WTC11 (cell line): ENCODE measurements at regions not wholly inside any gene's neighbourhood (a gene's known extent, or its start where the extent isn't known, plus 50 kb on each side); places are given as distances from the start of the nearest gene placed in this dataset.

Experiments
- ELF4 ChIP-seq: sonication (generic); formaldehyde crosslinking; IDR thresholded peaks from 2 replicates; pipeline ENCODE4 v1.8.1; 2022; ENCODE audit warnings: low read depth, mild to moderate bottlenecking, moderate library complexity, missing genetic modification reagents
- MAX ChIP-seq: sonication (generic); formaldehyde crosslinking; IDR thresholded peaks from 2 replicates; pipeline ENCODE4 v1.8.0; 2022; ENCODE audit warnings: mild to moderate bottlenecking, missing genetic modification reagents
- ZBTB21 ChIP-seq: sonication (generic); formaldehyde crosslinking; IDR thresholded peaks from 2 replicates; pipeline ENCODE4 v1.8.1; 2023; ENCODE audit warnings: mild to moderate bottlenecking, missing genetic modification reagents, borderline replicate concordance
- ZSCAN18 ChIP-seq: fragments of 250-450 bp; sonication (Bioruptor Pico); IDR thresholded peaks from 2 replicates; pipeline ENCODE4 v2.1.2; 2022; ENCODE audit warnings: mild to moderate bottlenecking, moderate library complexity
- TF ChIP-seq, protein P1 (sequence below): sonication (generic); formaldehyde crosslinking; IDR thresholded peaks from 2 replicates; pipeline ENCODE4 v1.8.0; 2022; ENCODE audit warnings: mild to moderate bottlenecking, missing genetic modification reagents
- TF ChIP-seq, protein P2 (sequence below): fragments of 200-600 bp; IDR thresholded peaks from 2 replicates; pipeline ENCODE4 v1.8.0; 2022; ENCODE audit warnings: antibody characterized with exemption
- TF ChIP-seq, protein P3 (sequence below): sonication (generic); formaldehyde crosslinking; IDR thresholded peaks from 2 replicates; pipeline ENCODE4 v1.8.1; 2022; ENCODE audit warnings: mild to moderate bottlenecking, missing genetic modification reagents, moderate library complexity, borderline replicate concordance
- TF ChIP-seq, protein P4 (sequence below): sonication (generic); formaldehyde crosslinking; IDR thresholded peaks from 2 replicates; pipeline ENCODE4 v1.8.0; 2022; ENCODE audit warnings: missing genetic modification reagents

- TF ChIP-seq, protein P1, sequence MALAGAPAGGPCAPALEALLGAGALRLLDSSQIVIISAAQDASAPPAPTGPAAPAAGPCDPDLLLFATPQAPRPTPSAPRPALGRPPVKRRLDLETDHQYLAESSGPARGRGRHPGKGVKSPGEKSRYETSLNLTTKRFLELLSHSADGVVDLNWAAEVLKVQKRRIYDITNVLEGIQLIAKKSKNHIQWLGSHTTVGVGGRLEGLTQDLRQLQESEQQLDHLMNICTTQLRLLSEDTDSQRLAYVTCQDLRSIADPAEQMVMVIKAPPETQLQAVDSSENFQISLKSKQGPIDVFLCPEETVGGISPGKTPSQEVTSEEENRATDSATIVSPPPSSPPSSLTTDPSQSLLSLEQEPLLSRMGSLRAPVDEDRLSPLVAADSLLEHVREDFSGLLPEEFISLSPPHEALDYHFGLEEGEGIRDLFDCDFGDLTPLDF (CRISPR knock-in tag): no peak
- TF ChIP-seq, protein P2, sequence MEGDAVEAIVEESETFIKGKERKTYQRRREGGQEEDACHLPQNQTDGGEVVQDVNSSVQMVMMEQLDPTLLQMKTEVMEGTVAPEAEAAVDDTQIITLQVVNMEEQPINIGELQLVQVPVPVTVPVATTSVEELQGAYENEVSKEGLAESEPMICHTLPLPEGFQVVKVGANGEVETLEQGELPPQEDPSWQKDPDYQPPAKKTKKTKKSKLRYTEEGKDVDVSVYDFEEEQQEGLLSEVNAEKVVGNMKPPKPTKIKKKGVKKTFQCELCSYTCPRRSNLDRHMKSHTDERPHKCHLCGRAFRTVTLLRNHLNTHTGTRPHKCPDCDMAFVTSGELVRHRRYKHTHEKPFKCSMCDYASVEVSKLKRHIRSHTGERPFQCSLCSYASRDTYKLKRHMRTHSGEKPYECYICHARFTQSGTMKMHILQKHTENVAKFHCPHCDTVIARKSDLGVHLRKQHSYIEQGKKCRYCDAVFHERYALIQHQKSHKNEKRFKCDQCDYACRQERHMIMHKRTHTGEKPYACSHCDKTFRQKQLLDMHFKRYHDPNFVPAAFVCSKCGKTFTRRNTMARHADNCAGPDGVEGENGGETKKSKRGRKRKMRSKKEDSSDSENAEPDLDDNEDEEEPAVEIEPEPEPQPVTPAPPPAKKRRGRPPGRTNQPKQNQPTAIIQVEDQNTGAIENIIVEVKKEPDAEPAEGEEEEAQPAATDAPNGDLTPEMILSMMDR: no peak
- no peak for TF ChIP-seq MAX (CRISPR knock-in tag)
- TF ChIP-seq, protein P3, sequence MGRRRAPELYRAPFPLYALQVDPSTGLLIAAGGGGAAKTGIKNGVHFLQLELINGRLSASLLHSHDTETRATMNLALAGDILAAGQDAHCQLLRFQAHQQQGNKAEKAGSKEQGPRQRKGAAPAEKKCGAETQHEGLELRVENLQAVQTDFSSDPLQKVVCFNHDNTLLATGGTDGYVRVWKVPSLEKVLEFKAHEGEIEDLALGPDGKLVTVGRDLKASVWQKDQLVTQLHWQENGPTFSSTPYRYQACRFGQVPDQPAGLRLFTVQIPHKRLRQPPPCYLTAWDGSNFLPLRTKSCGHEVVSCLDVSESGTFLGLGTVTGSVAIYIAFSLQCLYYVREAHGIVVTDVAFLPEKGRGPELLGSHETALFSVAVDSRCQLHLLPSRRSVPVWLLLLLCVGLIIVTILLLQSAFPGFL (CRISPR knock-in tag): no peak
- TF ChIP-seq ZBTB21 (CRISPR knock-in tag): no peak
- no peak for TF ChIP-seq ZSCAN18 (CRISPR knock-in tag)
- no peak for TF ChIP-seq ELF4 (CRISPR knock-in tag)
- TF ChIP-seq, protein P4, sequence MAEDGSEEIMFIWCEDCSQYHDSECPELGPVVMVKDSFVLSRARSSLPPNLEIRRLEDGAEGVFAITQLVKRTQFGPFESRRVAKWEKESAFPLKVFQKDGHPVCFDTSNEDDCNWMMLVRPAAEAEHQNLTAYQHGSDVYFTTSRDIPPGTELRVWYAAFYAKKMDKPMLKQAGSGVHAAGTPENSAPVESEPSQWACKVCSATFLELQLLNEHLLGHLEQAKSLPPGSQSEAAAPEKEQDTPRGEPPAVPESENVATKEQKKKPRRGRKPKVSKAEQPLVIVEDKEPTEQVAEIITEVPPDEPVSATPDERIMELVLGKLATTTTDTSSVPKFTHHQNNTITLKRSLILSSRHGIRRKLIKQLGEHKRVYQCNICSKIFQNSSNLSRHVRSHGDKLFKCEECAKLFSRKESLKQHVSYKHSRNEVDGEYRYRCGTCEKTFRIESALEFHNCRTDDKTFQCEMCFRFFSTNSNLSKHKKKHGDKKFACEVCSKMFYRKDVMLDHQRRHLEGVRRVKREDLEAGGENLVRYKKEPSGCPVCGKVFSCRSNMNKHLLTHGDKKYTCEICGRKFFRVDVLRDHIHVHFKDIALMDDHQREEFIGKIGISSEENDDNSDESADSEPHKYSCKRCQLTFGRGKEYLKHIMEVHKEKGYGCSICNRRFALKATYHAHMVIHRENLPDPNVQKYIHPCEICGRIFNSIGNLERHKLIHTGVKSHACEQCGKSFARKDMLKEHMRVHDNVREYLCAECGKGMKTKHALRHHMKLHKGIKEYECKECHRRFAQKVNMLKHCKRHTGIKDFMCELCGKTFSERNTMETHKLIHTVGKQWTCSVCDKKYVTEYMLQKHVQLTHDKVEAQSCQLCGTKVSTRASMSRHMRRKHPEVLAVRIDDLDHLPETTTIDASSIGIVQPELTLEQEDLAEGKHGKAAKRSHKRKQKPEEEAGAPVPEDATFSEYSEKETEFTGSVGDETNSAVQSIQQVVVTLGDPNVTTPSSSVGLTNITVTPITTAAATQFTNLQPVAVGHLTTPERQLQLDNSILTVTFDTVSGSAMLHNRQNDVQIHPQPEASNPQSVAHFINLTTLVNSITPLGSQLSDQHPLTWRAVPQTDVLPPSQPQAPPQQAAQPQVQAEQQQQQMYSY (CRISPR knock-in tag): no peak
Observed at GRCh38 chr7:83769407-83769806, 120.5 kb upstream of the SEMA3E start.
